Mammary epithelial cell (primary cell): ENCODE measurements at regions not wholly inside any gene's neighbourhood (a gene's known extent, or its start where the extent isn't known, plus 50 kb on each side); places are given as distances from the start of the nearest gene placed in this dataset.

Source experiments
- CTCF ChIP-seq, 2 donors: IDR thresholded peaks in 1 of 2; conservative IDR thresholded peaks in 1 of 2; 2 replicates each; pipeline ENCODE4 v1.5.1; 2011 to 2012; ENCODE audit warnings: inconsistent platforms in 2 of 2, low read length in 2 of 2, mild to moderate bottlenecking in 2 of 2, control low read depth in 1 of 2, low read depth in 1 of 2; ENCODE audit not compliant: insufficient read depth in 1 of 2; ENCODE audit errors: extremely low read depth in 1 of 2
- EZH2 ChIP-seq: IDR thresholded peaks from 2 replicates; pipeline ENCODE4 v1.6.1; 2012; ENCODE audit warnings: low read length, inconsistent platforms, borderline replicate concordance

- TF ChIP-seq CTCF (conservative IDR thresholded peaks at IDR 0.05 in 1 of 2, IDR thresholded peaks at IDR 0.05 in 1 of 2; ENCODE audit: extremely low read depth in 1 of 2, insufficient read depth in 1 of 2, low read depth in 1 of 2, low read length in 2 of 2), result no peak
- no peak for TF ChIP-seq EZH2
Observed at GRCh38 chr2:185433824-185434223, 304.8 kb upstream of the FSIP2 start.
